ENCODE measurements at regions not wholly inside any gene's neighbourhood (a gene's known extent, or its start where the extent isn't known, plus 50 kb on each side); places are given as distances from the start of the nearest gene placed in this dataset.

GRCh38 chr7:115221456-115221855 lies 299.6 kb downstream of the MDFIC start:
- H3K4me3 ChIP-seq (ENCODE audit: low read depth, low read length) = no peak overlapping the region
- in situ Hi-C loops (cut with HindIII; ENCODE audit: low sequenced_read_pairs) = no loop called here
- no peak for DNase-seq (ENCODE audit: low read depth, low spot score)
- TF ChIP-seq CTCF (IDR thresholded peaks at IDR 0.05; ENCODE audit: low read depth, low read length) = no peak

GRCh38 chr7:115218076-115218475 lies 296.2 kb downstream of the MDFIC start:
- in situ Hi-C loops (cut with HindIII; ENCODE audit: low sequenced_read_pairs) = no loop called here
- no peak overlapping the region for H3K4me3 ChIP-seq (ENCODE audit: low read depth, low read length)
- no peak for DNase-seq (ENCODE audit: low read depth, low spot score)
- no peak for TF ChIP-seq CTCF (IDR thresholded peaks at IDR 0.05; ENCODE audit: low read depth, low read length)

- peak; percentile 26 for TF ChIP-seq CTCF (IDR thresholded peaks at IDR 0.05; ENCODE audit: low read depth, low read length)
- in situ Hi-C loops (cut with HindIII; ENCODE audit: low sequenced_read_pairs) = no loop called here
- DNase-seq (ENCODE audit: low read depth, low spot score) = peak; percentile 23
Measured at GRCh38 chr7:115217373-115217772, 295.5 kb downstream of the MDFIC start.

GRCh38 chr7:115216652-115217051 lies 294.8 kb downstream of the MDFIC start:
- H3K4me3 ChIP-seq (ENCODE audit: low read depth, low read length) = no peak overlapping the region
- in situ Hi-C loops (cut with HindIII; ENCODE audit: low sequenced_read_pairs) = no loop called here
- TF ChIP-seq CTCF (IDR thresholded peaks at IDR 0.05; ENCODE audit: low read depth, low read length) = no peak
- peak; percentile 33 for DNase-seq (ENCODE audit: low read depth, low spot score)

More at GRCh38 chr7:115217373-115217772, 295.5 kb downstream of the MDFIC start:
- no peak overlapping the region for H3K4me3 ChIP-seq (ENCODE audit: low read depth, low read length)

- DNase-seq (ENCODE audit: low read depth, low spot score) = no peak
- no peak overlapping the region for H3K4me3 ChIP-seq (ENCODE audit: low read depth, low read length)
- no peak for TF ChIP-seq CTCF (IDR thresholded peaks at IDR 0.05; ENCODE audit: low read depth, low read length)
- in situ Hi-C loops (cut with HindIII; ENCODE audit: low sequenced_read_pairs) = no loop called here
Measured at GRCh38 chr7:115211171-115211570, 289.3 kb downstream of the MDFIC start.

- DNase-seq (ENCODE audit: low read depth, low spot score) = no peak
- no peak for TF ChIP-seq CTCF (IDR thresholded peaks at IDR 0.05; ENCODE audit: low read depth, low read length)
- in situ Hi-C loops (cut with HindIII; ENCODE audit: low sequenced_read_pairs) = no loop called here
Measured at GRCh38 chr7:115210552-115210951, 288.7 kb downstream of the MDFIC start.

More at GRCh38 chr7:115210552-115210951, 288.7 kb downstream of the MDFIC start:
- H3K4me3 ChIP-seq (ENCODE audit: low read depth, low read length) = no peak overlapping the region
